ENCODE measurements at regions not wholly inside any gene's neighbourhood (a gene's known extent, or its start where the extent isn't known, plus 50 kb on each side); places are given as distances from the start of the nearest gene placed in this dataset.

GRCh38 chr6:147142684-147143245 lies 61.5 kb upstream of the STXBP5 start:
- TF ChIP-seq CTCF (IDR thresholded peaks at IDR 0.05): no peak
- no peak for TF ChIP-seq EZH2 (IDR thresholded peaks at IDR 0.05; ENCODE audit: borderline replicate concordance, insufficient read depth, low read depth, low read length, poor library complexity, severe bottlenecking)

All from B cell (primary cell).